MCF 10A (cell line): ENCODE measurements at regions not wholly inside any gene's neighbourhood (a gene's known extent, or its start where the extent isn't known, plus 50 kb on each side); places are given as distances from the start of the nearest gene placed in this dataset.

ENCODE experiments used
- BruUV-seq: library from RNA; stranded (reverse); fragments of 400-500 nt; replicated peaks from 2 replicates; lab custom pipeline; 2021; lab: Mats Ljungman, UMichigan
- CTCF ChIA-PET: fragments of 300-600 bp; sonication (Branson Sonifier 250); formaldehyde crosslinking; extraction: SDS; loops from one replicate; lab custom pipeline; 2021; ENCODE audit warnings: antibody characterized with exemption, inconsistent platforms; lab: Yijun Ruan, JAX
- POLR2A ChIA-PET: fragments of 300-600, 350-650 bp; sonication (Branson Sonifier 250); formaldehyde crosslinking; extraction: SDS; loops from one replicate; lab custom pipeline; 2020; ENCODE audit warnings: antibody characterized with exemption, inconsistent platforms; lab: Yijun Ruan, JAX
- DNase-seq: peaks from one replicate; pipeline ENCODE4 v3.0.0-alpha.2; 2018; ENCODE audit not compliant: unreplicated experiment
- H3K27ac Mint-ChIP-seq: one replicate; pipeline ENCODE4 v1.8.0; 2022; ENCODE audit warnings: mild to moderate bottlenecking, low read depth, mixed read lengths; ENCODE audit not compliant: unreplicated experiment
- H3K27me3 Mint-ChIP-seq: one replicate; pipeline ENCODE4 v1.8.0; 2022; ENCODE audit warnings: mixed read lengths; ENCODE audit not compliant: insufficient read depth, unreplicated experiment
- H3K36me3 Mint-ChIP-seq: one replicate; pipeline ENCODE4 v1.8.0; 2022; ENCODE audit warnings: mild to moderate bottlenecking, moderate library complexity, mixed read lengths; ENCODE audit not compliant: insufficient read depth, unreplicated experiment
- H3K4me1 Mint-ChIP-seq: one replicate; pipeline ENCODE4 v1.8.0; 2022; ENCODE audit warnings: mixed read lengths; ENCODE audit not compliant: insufficient read depth, unreplicated experiment
- H3K4me3 Mint-ChIP-seq: one replicate; pipeline ENCODE4 v1.8.0; 2022; ENCODE audit warnings: mild to moderate bottlenecking, moderate library complexity, mixed read lengths; ENCODE audit not compliant: unreplicated experiment
- H3K9me3 Mint-ChIP-seq: one replicate; pipeline ENCODE4 v1.8.0; 2022; ENCODE audit warnings: mixed read lengths; ENCODE audit not compliant: unreplicated experiment
- CTCF ChIP-seq: fragments of 200-600 bp; IDR thresholded peaks from one replicate; pipeline ENCODE4 v1.8.0; 2022; ENCODE audit warnings: antibody characterized with exemption, mild to moderate bottlenecking; ENCODE audit not compliant: unreplicated experiment
- intact Hi-C: fragments of 100-400 bp; cut with micrococcal nuclease; formaldehyde crosslinking; loops from 2 replicates; pipeline ENCODE4 v1.14.1; 2022

GRCh38 chr10:29189256-29189655 lies 99.6 kb upstream of the LYZL1 start:
- no peak for DNase-seq
- CTCF ChIA-PET: no interaction called here
- Mint-ChIP-seq H3K4me3 (no peak overlapping the region), H3K27ac (no peak overlapping the region), H3K27me3 (peaks cover 15% of the 10 kb centered on the region), H3K4me1 (no peaks in the 10 kb centered on the region), H3K36me3 (no peaks in the 10 kb centered on the region), H3K9me3 (no peaks in the 10 kb centered on the region)
- POLR2A ChIA-PET: no interaction called here
- intact Hi-C loops: no loop called here
- no TSS peak for BruUV-seq
- TF ChIP-seq CTCF: no peak

- H3K4me1 Mint-ChIP-seq: no peaks in the 10 kb centered on the region
- DNase-seq: no peak
- no peaks in the 10 kb centered on the region for H3K9me3 Mint-ChIP-seq
- H3K27ac Mint-ChIP-seq: no peak overlapping the region
- H3K27me3 Mint-ChIP-seq: peaks cover 12% of the 10 kb centered on the region
- H3K4me3 Mint-ChIP-seq: no peak overlapping the region
- no TSS peak for BruUV-seq
- CTCF ChIA-PET: no interaction called here
- no peaks in the 10 kb centered on the region for H3K36me3 Mint-ChIP-seq
- intact Hi-C loops: loop anchor here (5.0 kb wide), 1 partner anchor 799 kb away; no protein-coding TSS in a partner anchor
- POLR2A ChIA-PET: interaction anchor here (0.6 kb wide), 1 partner anchor 35 kb away, joined by 3 read pairs; no protein-coding TSS in a partner anchor
- TF ChIP-seq CTCF: no peak
Measured at GRCh38 chr10:29191674-29192073, 97.2 kb upstream of the LYZL1 start.

GRCh38 chr10:29199339-29199738 lies 89.5 kb upstream of the LYZL1 start:
- CTCF ChIA-PET: no interaction called here
- Mint-ChIP-seq H3K4me3 (no peak overlapping the region), H3K9me3 (no peaks in the 10 kb centered on the region), H3K27ac (no peak overlapping the region), H3K4me1 (no peaks in the 10 kb centered on the region), H3K27me3 (peaks cover 17% of the 10 kb centered on the region), H3K36me3 (no peaks in the 10 kb centered on the region)
- DNase-seq: no peak
- POLR2A ChIA-PET: no interaction called here
- no peak for TF ChIP-seq CTCF
- intact Hi-C loops: no loop called here
- no TSS peak for BruUV-seq

- intact Hi-C loops: no loop called here
- H3K27ac Mint-ChIP-seq: no peak overlapping the region
- CTCF ChIA-PET: interaction anchor here (0.6 kb wide), 2 partner anchors 391 to 458 kb away, joined by 3 to 5 read pairs; no protein-coding TSS in a partner anchor
- BruUV-seq: no TSS peak
- H3K36me3 Mint-ChIP-seq: no peaks in the 10 kb centered on the region
- H3K9me3 Mint-ChIP-seq: no peaks in the 10 kb centered on the region
- POLR2A ChIA-PET: no interaction called here
- no peaks in the 10 kb centered on the region for H3K4me1 Mint-ChIP-seq
- TF ChIP-seq CTCF: no peak
- H3K4me3 Mint-ChIP-seq: no peak overlapping the region
- DNase-seq: no peak
- H3K27me3 Mint-ChIP-seq: peaks cover 19% of the 10 kb centered on the region
Measured at GRCh38 chr10:29199941-29200679, 88.8 kb upstream of the LYZL1 start.
